HuH-7.5 (cell line): ENCODE measurements at regions not wholly inside any gene's neighbourhood (a gene's known extent, or its start where the extent isn't known, plus 50 kb on each side); places are given as distances from the start of the nearest gene placed in this dataset.

Experiments used
- DNase-seq: peaks from one replicate; pipeline ENCODE4 v3.0.0; 2011; ENCODE audit warnings: low spot score

- no peak for DNase-seq
Measured at GRCh38 chrX:13147733-13148132, 103.3 kb upstream of the FAM9C start.

GRCh38 chrX:13147147-13147546 is 102.7 kb upstream of the FAM9C start:
- no peak for DNase-seq

- DNase-seq = no peak
Measured at GRCh38 chrX:13144927-13145655, 100.7 kb upstream of the FAM9C start.

GRCh38 chrX:13142891-13143290 is 98.5 kb upstream of the FAM9C start:
- DNase-seq = no peak

- DNase-seq = no peak
Measured at GRCh38 chrX:13140007-13140406, 95.6 kb upstream of the FAM9C start.

GRCh38 chrX:13131396-13132137 is 87.1 kb upstream of the FAM9C start:
- no peak for DNase-seq

- no peak for DNase-seq
Measured at GRCh38 chrX:13130816-13131215, 86.4 kb upstream of the FAM9C start.

GRCh38 chrX:13128104-13128503 is 83.7 kb upstream of the FAM9C start:
- DNase-seq = no peak

- DNase-seq = no peak
Measured at GRCh38 chrX:13126775-13127174, 82.4 kb upstream of the FAM9C start.

- no peak for DNase-seq
Measured at GRCh38 chrX:13125188-13125587, 80.8 kb upstream of the FAM9C start.

- DNase-seq = no peak
Measured at GRCh38 chrX:13123857-13124345, 79.5 kb upstream of the FAM9C start.

GRCh38 chrX:13123247-13123856 is 78.9 kb upstream of the FAM9C start:
- DNase-seq = no peak

- DNase-seq = no peak
Measured at GRCh38 chrX:13121020-13121555, 76.7 kb upstream of the FAM9C start.

GRCh38 chrX:13120017-13120416 is 75.6 kb upstream of the FAM9C start:
- DNase-seq = no peak

- no peak for DNase-seq
Measured at GRCh38 chrX:13119386-13119785, 75.0 kb upstream of the FAM9C start.

GRCh38 chrX:13115146-13115855 is 70.9 kb upstream of the FAM9C start:
- no peak for DNase-seq

GRCh38 chrX:13112499-13112898 is 68.1 kb upstream of the FAM9C start:
- DNase-seq = no peak

- no peak for DNase-seq
Measured at GRCh38 chrX:13110433-13111324, 66.3 kb upstream of the FAM9C start.

GRCh38 chrX:13109817-13110216 is 65.4 kb upstream of the FAM9C start:
- DNase-seq = no peak

GRCh38 chrX:13103914-13104274 is 59.5 kb upstream of the FAM9C start:
- no peak for DNase-seq
